ENCODE measurements at regions not wholly inside any gene's neighbourhood (a gene's known extent, or its start where the extent isn't known, plus 50 kb on each side); places are given as distances from the start of the nearest gene placed in this dataset.

DNA sequence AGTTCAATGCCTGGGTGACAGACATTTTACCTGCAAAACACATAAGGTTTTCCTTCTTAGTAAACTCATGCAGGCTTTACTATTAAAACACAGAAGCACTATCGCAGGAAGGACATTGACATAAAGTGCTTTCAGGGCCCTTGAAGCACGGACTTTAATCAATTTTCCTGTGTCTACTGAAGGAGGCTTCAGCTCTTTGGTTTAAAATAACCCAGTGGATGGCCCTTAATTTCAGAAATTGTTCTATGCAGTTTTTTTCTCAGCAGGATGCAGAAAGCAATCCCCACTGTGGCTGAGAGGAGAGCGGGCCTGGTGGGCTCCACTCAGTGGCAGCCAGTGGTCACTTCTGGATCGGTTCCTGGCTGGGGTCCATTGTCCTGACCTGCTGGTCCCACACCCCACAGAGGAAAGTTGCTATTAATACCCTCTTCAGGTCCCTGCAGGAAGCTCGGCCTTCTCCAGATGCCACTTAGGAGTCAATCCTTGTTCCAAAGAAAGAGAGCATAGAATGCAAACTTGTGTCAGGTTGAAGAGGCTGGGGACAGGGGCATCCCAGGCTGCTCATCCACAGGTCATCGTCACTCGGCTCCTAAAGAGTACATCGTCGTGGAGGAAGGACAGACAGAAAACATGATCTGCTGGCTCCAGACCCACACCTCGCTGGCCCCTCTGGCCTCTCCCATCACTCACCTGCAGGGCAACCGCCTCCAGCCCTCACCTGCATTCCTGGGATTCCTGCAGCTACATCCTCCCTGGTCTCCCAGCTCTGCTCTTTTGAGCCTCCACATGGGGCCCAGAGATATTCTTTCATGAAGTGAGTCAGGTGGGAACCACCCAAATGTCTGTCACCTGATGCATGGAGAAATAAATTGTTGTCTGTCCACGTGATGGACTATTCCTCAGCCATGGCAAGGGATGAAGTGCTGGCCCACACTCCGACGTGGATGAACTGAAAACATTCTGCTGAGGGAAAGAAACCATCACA, 153.1 kb downstream of the PSMG1 start:
- ATAC-seq = no peak
- Mint-ChIP-seq H3K4me3 (no peak overlapping the region), H3K27me3 (ENCODE audit: low read depth in 2 of 2) (peaks cover 8 to 18% of the 10 kb centered on the region in 2 donors), H3K4me1 (no peaks in the 10 kb centered on the region), H3K27ac (no peak overlapping the region), H3K36me3 (no peaks in the 10 kb centered on the region), H3K9me3 (no peaks in the 10 kb centered on the region)
- H3K9me3 ChIP-seq (ENCODE audit: control insufficient read depth, insufficient read depth, low read length) = peaks cover 4% of the 10 kb centered on the region
- H3K27ac ChIP-seq (ENCODE audit: low read length) = no peak overlapping the region
- DNase-seq = no peak
- H3K4me3 ChIP-seq (ENCODE audit: low read length) = no peak overlapping the region
- no peaks in the 10 kb centered on the region for H3K4me1 ChIP-seq (ENCODE audit: control insufficient read depth, insufficient read depth, low read length)
- TF ChIP-seq, protein P1, sequence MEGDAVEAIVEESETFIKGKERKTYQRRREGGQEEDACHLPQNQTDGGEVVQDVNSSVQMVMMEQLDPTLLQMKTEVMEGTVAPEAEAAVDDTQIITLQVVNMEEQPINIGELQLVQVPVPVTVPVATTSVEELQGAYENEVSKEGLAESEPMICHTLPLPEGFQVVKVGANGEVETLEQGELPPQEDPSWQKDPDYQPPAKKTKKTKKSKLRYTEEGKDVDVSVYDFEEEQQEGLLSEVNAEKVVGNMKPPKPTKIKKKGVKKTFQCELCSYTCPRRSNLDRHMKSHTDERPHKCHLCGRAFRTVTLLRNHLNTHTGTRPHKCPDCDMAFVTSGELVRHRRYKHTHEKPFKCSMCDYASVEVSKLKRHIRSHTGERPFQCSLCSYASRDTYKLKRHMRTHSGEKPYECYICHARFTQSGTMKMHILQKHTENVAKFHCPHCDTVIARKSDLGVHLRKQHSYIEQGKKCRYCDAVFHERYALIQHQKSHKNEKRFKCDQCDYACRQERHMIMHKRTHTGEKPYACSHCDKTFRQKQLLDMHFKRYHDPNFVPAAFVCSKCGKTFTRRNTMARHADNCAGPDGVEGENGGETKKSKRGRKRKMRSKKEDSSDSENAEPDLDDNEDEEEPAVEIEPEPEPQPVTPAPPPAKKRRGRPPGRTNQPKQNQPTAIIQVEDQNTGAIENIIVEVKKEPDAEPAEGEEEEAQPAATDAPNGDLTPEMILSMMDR (IDR thresholded peaks at IDR 0.05) = no peak
- H3K36me3 ChIP-seq (ENCODE audit: control insufficient read depth, insufficient read depth, low read length) = no peaks in the 10 kb centered on the region
- WGBS (ENCODE audit: insufficient coverage) = 87% methylated on average over 14 of the region's 14 CpGs
- no peaks in the 10 kb centered on the region for H3K27me3 ChIP-seq (ENCODE audit: control insufficient read depth, insufficient read depth, low read length)
- intact Hi-C loops (cut with micrococcal nuclease) = no loop called here

DNA sequence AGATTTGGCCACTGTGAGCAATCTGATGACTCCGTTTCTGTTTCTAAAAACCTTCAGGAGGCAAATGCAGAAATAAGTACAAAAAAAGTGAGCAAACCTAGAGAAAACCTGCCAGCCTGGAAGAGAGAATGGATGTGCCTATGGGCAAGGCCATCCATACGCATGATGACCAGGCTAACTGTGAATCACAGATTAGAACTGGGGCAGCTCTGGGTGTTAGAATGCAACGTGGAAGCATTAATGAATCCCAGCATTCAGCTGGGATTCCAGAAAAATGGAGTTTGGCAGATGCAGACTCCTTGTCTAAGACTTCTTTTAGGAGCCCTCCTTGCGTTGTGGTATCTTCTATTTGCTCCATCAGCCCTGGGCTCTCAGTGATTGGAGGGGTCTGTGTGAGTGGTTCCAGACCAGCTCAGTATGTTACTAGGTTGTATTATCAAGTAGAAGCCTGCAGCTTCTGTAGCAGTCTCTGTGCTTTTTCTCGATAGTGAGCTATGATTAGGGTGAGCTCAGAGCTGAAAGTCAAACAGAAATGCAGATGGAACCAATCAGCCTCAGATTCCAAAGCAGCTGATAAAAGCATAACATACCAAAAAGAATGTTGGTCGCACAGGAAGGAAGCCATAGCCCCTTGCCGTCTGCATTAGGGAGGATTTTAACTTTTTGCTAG, 154.0 kb downstream of the PSMG1 start:
- ATAC-seq = no peak
- H3K27me3 Mint-ChIP-seq (ENCODE audit: low read depth in 2 of 2) = peaks cover 8 to 15% of the 10 kb centered on the region in 2 donors
- 73% methylated on average over 6 of the region's 7 CpGs for WGBS (ENCODE audit: insufficient coverage)
- Histone ChIP-seq H3K27me3 (ENCODE audit: control insufficient read depth, insufficient read depth, low read length) (no peaks in the 10 kb centered on the region), H3K4me1 (ENCODE audit: control insufficient read depth, insufficient read depth, low read length) (no peaks in the 10 kb centered on the region), H3K36me3 (ENCODE audit: control insufficient read depth, insufficient read depth, low read length) (no peaks in the 10 kb centered on the region), H3K4me3 (ENCODE audit: low read length) (no peak overlapping the region), H3K27ac (ENCODE audit: low read length) (no peak overlapping the region), H3K9me3 (ENCODE audit: control insufficient read depth, insufficient read depth, low read length) (peaks cover 6% of the 10 kb centered on the region)
- H3K4me1 Mint-ChIP-seq = no peaks in the 10 kb centered on the region
- H3K4me3 Mint-ChIP-seq = no peak overlapping the region
- no peaks in the 10 kb centered on the region for H3K9me3 Mint-ChIP-seq
- H3K27ac Mint-ChIP-seq = no peak overlapping the region
- no peak for DNase-seq
- intact Hi-C loops (cut with micrococcal nuclease) = no loop called here
- H3K36me3 Mint-ChIP-seq = no peaks in the 10 kb centered on the region
- TF ChIP-seq, protein P1 (IDR thresholded peaks at IDR 0.05) = no peak

DNA sequence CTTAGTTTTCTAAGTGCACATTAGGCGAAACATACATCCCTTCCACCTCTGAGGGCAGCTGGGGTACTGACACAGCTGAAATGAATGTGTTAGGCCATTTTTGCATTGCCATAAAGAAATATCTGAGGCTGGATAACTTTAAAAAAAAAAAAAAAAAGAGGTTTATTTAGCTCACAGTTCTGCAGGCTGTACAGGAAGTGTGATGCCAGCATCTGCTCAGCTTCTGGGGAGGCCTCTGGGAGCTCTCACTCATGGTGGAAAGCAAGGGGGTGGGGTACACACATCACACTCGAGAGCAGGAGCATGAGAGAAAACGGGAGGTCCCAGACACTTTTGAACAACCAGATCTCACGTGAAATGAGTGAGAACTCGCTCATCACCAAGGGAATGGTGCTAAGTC, 158.1 kb downstream of the PSMG1 start:
- Histone ChIP-seq H3K4me1 (ENCODE audit: control insufficient read depth, insufficient read depth, low read length) (peaks cover 11% of the 10 kb centered on the region), H3K27me3 (ENCODE audit: control insufficient read depth, insufficient read depth, low read length) (no peaks in the 10 kb centered on the region), H3K9me3 (ENCODE audit: control insufficient read depth, insufficient read depth, low read length) (peaks cover 6% of the 10 kb centered on the region), H3K4me3 (ENCODE audit: low read length) (no peak overlapping the region), H3K36me3 (ENCODE audit: control insufficient read depth, insufficient read depth, low read length) (no peaks in the 10 kb centered on the region), H3K27ac (ENCODE audit: low read length) (no peak overlapping the region)
- Mint-ChIP-seq H3K4me1 (peaks cover 6% of the 10 kb centered on the region in 2 donors), H3K4me3 (no peak overlapping the region), H3K36me3 (no peaks in the 10 kb centered on the region), H3K9me3 (no peaks in the 10 kb centered on the region), H3K27ac (no peak overlapping the region), H3K27me3 (ENCODE audit: low read depth in 2 of 2) (peaks cover 3 to 6% of the 10 kb centered on the region in 2 donors)
- DNase-seq (no peak), ATAC-seq (no peak)
- TF ChIP-seq, protein P1 (IDR thresholded peaks at IDR 0.05) = no peak
- intact Hi-C loops (cut with micrococcal nuclease) = no loop called here
- 94% methylated on average over 5 of the region's 5 CpGs for WGBS (ENCODE audit: insufficient coverage)
